CD4-positive, alpha-beta T cell treated with Interleukin-17A for 1 hour (primary cell): ENCODE measurements at regions not wholly inside any gene's neighbourhood (a gene's known extent, or its start where the extent isn't known, plus 50 kb on each side); places are given as distances from the start of the nearest gene placed in this dataset.

Source experiments
- DNase-seq: peaks from one replicate; pipeline ENCODE4 v3.0.0-alpha.2; 2020

DNA sequence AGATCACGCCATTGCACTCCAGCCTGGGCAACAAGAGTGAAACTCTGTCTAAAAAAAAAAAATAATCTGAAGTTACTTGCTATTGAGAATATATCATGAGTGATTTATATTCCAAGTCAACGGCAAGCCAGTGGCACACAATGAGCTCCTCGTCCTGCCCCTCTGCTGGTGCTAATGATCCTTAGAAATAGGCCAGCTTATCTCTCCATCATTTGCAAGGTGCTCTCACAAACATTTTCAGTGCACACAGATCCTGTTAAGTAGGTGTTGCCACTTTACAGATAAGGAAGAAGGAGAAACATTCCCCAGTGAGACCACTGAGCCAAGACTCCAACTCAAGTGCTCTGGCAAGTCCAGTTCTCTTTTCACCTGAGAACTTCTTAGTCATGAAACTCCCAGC, 91.3 kb upstream of the GPR45 start:
- no peak for DNase-seq

DNA sequence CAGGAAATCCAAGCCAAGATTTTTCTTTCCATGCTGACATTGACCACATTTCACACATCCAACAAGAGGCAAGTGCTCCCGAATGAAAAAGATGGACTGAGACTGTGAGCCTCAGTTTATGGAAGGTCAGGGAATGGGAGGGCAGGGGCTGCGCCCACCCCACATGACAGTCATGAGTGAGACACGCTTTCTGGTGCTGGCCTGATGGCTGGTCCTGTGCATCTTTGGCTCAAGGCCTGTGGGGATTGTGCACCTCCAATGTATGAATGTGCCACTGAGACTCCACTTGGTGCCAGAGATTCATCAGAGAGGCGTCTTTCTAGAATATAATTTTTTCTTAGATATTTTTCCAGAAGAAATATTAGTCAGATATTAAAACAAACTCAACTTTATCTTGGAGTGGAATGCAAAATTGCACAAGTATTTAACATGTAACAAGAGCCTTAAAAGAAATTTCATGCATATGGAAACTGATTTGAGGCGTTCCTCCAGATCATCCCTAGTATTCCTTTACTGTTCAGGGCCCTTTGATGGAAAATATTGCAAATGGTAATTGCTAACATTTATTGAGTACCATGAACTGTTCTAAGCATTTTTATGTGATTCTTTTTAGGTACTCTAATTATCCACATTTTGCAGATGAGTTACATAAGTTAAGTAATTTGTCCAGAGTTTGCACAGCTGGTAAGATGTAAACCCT, 87.3 kb upstream of the GPR45 start:
- DNase-seq = no peak

DNA sequence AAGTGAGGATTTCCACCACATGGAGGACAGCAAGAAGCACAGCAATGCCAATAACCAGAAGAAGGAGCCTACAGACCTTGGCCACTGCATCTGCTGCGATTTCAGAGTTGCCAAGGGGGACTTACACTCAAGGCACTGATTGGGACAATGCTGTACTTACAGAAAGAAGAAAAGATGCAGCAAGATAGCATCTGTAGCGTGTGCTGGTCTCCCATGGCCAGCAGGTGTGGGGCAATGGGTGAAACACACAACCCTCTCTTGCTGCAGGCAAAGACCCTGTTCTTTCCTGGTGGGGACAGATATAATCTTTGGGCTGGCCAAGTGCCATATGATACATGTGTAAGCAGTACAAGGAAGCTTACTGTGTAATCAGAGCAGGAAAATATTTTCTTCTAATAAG, 85.4 kb upstream of the GPR45 start:
- DNase-seq = no peak

GRCh38 chr2:105158002-105158401, 83.5 kb upstream of the GPR45 start:
- DNase-seq = no peak

DNA sequence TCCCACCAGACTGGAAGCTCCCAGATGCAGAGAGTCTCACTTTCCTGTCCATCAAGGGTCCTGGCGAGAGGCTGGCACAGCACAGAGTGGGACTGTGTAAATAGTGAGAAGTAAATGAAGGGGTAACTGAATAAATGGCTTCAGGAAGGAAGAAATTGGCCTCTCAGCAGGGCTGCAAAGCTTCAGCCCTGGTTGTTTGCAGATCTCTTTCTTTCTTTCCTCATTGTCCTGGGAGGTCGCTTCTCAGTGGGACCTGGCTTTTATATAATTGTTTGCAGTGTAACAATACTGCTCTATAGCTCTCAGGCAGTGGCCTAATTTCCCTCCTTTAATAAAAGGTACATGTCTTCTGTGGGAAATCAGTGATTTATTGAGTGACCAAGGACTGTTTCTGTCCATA, 74.9 kb upstream of the GPR45 start:
- DNase-seq = no peak

DNA sequence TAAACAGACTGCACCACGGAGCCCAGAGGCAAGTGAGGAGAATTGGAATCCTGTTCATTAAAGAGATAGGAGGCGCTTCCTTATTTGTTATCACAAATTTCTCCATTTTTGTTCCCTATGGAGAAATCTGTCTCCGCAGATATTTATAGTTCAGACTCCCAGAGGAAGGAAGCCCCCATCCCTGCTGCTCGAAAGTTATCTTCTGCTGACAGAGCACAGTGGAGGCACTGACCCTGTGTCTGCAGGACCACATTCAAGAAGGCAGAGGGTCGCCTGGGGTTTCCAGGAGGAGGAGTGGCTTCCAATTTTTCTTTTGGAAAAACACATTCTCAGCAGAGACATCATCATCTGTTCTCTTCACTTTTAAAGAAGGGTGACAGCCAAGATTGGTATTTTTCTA, 73.0 kb upstream of the GPR45 start:
- no peak for DNase-seq

GRCh38 chr2:105175231-105175630, 66.3 kb upstream of the GPR45 start:
- peak; percentile 13 for DNase-seq

DNA sequence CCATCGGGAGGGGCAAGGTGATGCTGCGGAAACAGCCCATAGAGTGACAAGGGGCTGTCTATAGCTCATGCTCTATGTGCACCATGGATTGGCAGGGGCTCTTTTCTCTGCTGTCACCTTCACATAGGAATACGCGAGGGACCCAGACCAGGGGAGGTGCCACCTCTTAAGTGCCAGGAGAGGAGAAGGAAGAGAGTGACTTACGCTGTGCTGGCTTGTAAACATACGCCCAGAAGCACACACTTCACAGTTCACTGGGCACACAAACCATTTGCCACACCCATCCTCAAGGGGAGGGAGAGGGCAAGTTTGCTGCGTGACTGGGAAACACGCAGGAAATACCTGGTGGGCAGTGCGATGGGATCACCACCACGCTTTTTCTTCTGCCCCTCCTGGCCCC, 65.1 kb upstream of the GPR45 start:
- DNase-seq = no peak

DNA sequence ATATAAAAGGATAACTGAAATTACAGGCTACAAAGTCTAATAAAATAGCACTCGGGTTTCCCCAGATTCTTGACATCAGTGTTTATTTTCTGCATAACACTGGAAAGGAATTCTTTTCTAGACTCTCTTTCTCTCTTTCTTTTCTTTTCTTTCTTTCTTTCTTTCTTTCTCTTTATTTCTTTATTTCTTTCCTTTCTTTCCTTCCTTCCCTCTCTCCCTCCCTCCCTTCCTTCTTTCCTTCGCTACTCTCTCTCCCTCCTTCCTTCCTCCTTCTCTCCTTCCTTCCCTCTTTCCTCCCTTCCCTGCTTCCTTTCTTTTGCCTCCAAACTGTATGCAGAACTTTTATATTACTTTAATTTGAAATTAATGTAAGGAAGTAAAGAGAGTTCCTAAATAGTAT, 64.5 kb upstream of the GPR45 start:
- DNase-seq = no peak

DNA sequence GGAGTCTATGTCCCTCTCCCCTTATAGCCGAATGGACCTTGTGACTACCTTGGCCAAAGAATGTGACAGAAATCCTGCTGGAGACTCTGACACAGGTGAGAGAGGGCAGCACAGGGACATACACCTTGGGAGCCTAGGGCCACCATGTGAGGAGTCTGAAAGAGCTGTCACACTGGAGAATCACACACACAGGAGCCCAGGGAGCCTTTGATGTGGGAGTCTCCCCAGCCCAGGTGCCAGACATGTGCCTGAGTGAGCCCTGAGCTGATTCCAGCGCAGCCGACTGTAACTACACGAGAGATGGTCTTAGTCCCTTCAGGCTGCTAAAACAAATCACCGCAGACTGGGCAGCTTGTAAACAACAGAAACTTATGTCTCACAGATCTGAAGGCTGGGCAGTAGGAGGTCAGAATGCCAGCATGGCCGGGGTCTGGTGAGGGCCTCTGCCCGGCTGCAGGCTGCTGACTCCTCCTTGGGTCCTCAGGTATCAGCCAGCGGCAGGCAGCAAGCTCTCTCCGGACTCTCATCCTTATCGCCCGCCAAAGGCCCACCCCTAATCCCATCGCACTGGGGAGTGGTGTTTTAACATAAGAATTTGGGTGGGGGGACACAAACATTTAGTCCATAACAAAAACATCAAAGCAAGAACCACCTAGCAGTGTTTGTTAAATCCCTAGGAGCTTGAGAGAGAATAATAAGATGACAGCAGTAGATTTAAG, 63.8 kb upstream of the GPR45 start:
- DNase-seq = no peak

GRCh38 chr2:105179469-105180372, 61.8 kb upstream of the GPR45 start:
- peak; percentile 12 for DNase-seq

GRCh38 chr2:105180491-105180972, 61.0 kb upstream of the GPR45 start:
- no peak for DNase-seq

GRCh38 chr2:105181282-105181681, 60.3 kb upstream of the GPR45 start:
- DNase-seq = no peak

GRCh38 chr2:105183555-105184323, 57.8 kb upstream of the GPR45 start:
- DNase-seq = no peak

- no peak for DNase-seq
These were observed 57.1 kb upstream of the GPR45 start for GRCh38 chr2:105184420-105184819.

GRCh38 chr2:105186967-105187498, 54.5 kb upstream of the GPR45 start:
- no peak for DNase-seq

DNA sequence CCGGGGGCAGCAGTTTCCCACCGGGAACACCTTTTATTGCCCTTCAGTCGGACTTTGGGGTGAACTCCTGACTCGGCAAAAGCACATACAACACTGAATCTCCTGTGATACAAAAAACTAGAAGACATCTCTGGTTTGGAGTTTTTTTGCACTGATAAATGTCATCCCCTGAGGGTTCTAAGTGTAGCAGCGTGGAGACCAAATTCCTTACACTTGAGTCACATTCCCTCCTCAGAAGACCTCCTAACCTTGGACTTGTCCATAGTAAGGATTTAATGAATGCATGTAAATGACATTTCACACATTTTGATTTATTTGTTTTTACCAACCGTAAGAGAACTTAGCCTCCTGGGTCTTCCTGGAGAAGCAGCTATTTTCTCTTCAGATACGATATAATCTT, 54.0 kb upstream of the GPR45 start:
- DNase-seq = no peak

DNA sequence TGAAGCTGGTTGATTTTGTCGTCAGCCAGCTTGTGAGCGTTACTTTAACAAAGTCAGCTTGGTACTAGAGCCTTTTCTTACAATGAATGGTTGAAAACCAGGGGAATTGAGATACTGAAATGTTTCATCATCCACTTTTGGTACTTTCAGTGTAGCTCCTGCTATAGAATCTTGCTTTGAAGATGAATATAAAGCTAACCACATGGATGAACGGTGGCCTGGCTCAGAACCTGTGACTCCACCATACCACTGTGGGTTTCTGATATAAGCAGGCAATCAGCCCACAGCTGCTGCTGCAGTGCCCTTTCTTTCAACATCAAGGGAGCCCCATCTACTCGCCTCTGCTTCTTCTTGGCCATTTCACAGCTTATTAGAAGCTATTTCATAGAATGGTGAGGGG, 53.2 kb upstream of the GPR45 start:
- no peak for DNase-seq
